ENCODE measurements at regions not wholly inside any gene's neighbourhood (a gene's known extent, or its start where the extent isn't known, plus 50 kb on each side); places are given as distances from the start of the nearest gene placed in this dataset.

GRCh38 chr7:85566095-85566794 is 379.4 kb upstream of the SEMA3D start:
- no peaks in the 10 kb centered on the region for H3K4me1 ChIP-seq (ENCODE audit: insufficient read depth, low read length)
- no peaks in the 10 kb centered on the region for H3K27me3 ChIP-seq (ENCODE audit: insufficient read depth, low read length, poor library complexity)
- no peaks in the 10 kb centered on the region for H3K36me3 ChIP-seq (ENCODE audit: insufficient read depth, low read length)
- H2AFZ ChIP-seq (ENCODE audit: low read depth, low read length), result no peak overlapping the region
- ATAC-seq (ENCODE audit: insufficient read depth, low read depth), result no peak
- no peaks in the 10 kb centered on the region for H3K79me2 ChIP-seq (ENCODE audit: insufficient read depth, low read length)
- no peak overlapping the region for H3K27ac ChIP-seq (ENCODE audit: low read length)
- no peaks in the 10 kb centered on the region for H3K9me3 ChIP-seq (ENCODE audit: insufficient read depth, low read length, severe bottlenecking)
- no peak for DNase-seq
- TF ChIP-seq, protein P1, sequence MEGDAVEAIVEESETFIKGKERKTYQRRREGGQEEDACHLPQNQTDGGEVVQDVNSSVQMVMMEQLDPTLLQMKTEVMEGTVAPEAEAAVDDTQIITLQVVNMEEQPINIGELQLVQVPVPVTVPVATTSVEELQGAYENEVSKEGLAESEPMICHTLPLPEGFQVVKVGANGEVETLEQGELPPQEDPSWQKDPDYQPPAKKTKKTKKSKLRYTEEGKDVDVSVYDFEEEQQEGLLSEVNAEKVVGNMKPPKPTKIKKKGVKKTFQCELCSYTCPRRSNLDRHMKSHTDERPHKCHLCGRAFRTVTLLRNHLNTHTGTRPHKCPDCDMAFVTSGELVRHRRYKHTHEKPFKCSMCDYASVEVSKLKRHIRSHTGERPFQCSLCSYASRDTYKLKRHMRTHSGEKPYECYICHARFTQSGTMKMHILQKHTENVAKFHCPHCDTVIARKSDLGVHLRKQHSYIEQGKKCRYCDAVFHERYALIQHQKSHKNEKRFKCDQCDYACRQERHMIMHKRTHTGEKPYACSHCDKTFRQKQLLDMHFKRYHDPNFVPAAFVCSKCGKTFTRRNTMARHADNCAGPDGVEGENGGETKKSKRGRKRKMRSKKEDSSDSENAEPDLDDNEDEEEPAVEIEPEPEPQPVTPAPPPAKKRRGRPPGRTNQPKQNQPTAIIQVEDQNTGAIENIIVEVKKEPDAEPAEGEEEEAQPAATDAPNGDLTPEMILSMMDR (IDR thresholded peaks at IDR 0.05; ENCODE audit: borderline replicate concordance, extremely low read depth, low read length, poor library complexity, severe bottlenecking), result no peak
- TF ChIP-seq EZH2 (IDR thresholded peaks at IDR 0.05; ENCODE audit: borderline replicate concordance, low read depth, low read length, severe bottlenecking), result no peak
- H4K20me1 ChIP-seq (ENCODE audit: insufficient read depth, low read length), result no peaks in the 10 kb centered on the region
- H3K9ac ChIP-seq (ENCODE audit: low read depth, low read length), result no peak overlapping the region
- H3K4me3 ChIP-seq (ENCODE audit: low read depth in 1 of 2, low read length in 2 of 2), result no peak overlapping the region
- H3K4me2 ChIP-seq (ENCODE audit: insufficient read depth, low read length), result no peak overlapping the region

- no peaks in the 10 kb centered on the region for H3K79me2 ChIP-seq (ENCODE audit: insufficient read depth, low read length)
- no peak overlapping the region for H3K9ac ChIP-seq (ENCODE audit: low read depth, low read length)
- H3K27me3 ChIP-seq (ENCODE audit: insufficient read depth, low read length, poor library complexity), result no peaks in the 10 kb centered on the region
- H3K27ac ChIP-seq (ENCODE audit: low read length), result no peak overlapping the region
- no peak for DNase-seq
- H3K4me1 ChIP-seq (ENCODE audit: insufficient read depth, low read length), result no peaks in the 10 kb centered on the region
- H3K9me3 ChIP-seq (ENCODE audit: insufficient read depth, low read length, severe bottlenecking), result no peaks in the 10 kb centered on the region
- no peak for TF ChIP-seq EZH2 (IDR thresholded peaks at IDR 0.05; ENCODE audit: borderline replicate concordance, low read depth, low read length, severe bottlenecking)
- TF ChIP-seq, protein P1 (IDR thresholded peaks at IDR 0.05; ENCODE audit: borderline replicate concordance, extremely low read depth, low read length, poor library complexity, severe bottlenecking), result no peak
- H3K4me2 ChIP-seq (ENCODE audit: insufficient read depth, low read length), result no peak overlapping the region
- H3K4me3 ChIP-seq (ENCODE audit: low read depth in 1 of 2, low read length in 2 of 2), result no peak overlapping the region
- no peaks in the 10 kb centered on the region for H3K36me3 ChIP-seq (ENCODE audit: insufficient read depth, low read length)
- ATAC-seq (ENCODE audit: insufficient read depth, low read depth), result no peak
- H4K20me1 ChIP-seq (ENCODE audit: insufficient read depth, low read length), result no peaks in the 10 kb centered on the region
- H2AFZ ChIP-seq (ENCODE audit: low read depth, low read length), result no peak overlapping the region
Observed at GRCh38 chr7:85565276-85565675, 378.4 kb upstream of the SEMA3D start.

DNA sequence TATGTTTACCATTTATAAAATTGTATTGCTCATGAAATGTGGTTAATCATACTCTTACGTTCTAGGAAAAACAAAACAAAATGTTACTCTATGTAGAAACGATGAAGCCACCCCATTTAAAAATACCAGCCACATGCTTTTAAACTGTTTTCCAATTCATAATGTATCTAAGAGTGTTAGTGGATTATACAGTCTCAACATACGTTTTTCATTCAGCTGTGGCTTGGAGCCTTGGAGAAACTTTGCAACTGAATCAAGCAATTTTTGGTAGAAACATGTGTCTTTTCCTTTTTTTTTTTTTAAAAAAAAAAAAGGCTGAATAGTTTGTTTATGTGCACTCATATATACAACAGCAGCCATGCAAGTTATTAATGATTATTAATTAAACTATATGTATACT is 378.0 kb upstream of the SEMA3D start:
- Histone ChIP-seq H3K36me3 (ENCODE audit: insufficient read depth, low read length) (no peaks in the 10 kb centered on the region), H3K9me3 (ENCODE audit: insufficient read depth, low read length, severe bottlenecking) (no peaks in the 10 kb centered on the region), H3K27me3 (ENCODE audit: insufficient read depth, low read length, poor library complexity) (no peaks in the 10 kb centered on the region), H2AFZ (ENCODE audit: low read depth, low read length) (no peak overlapping the region), H3K27ac (ENCODE audit: low read length) (no peak overlapping the region), H4K20me1 (ENCODE audit: insufficient read depth, low read length) (no peaks in the 10 kb centered on the region), H3K9ac (ENCODE audit: low read depth, low read length) (no peak overlapping the region), H3K79me2 (ENCODE audit: insufficient read depth, low read length) (no peaks in the 10 kb centered on the region), H3K4me2 (ENCODE audit: insufficient read depth, low read length) (no peak overlapping the region), H3K4me1 (ENCODE audit: insufficient read depth, low read length) (no peaks in the 10 kb centered on the region), H3K4me3 (ENCODE audit: low read depth in 1 of 2, low read length in 2 of 2) (no peak overlapping the region)
- TF ChIP-seq, protein P1 (IDR thresholded peaks at IDR 0.05; ENCODE audit: borderline replicate concordance, extremely low read depth, low read length, poor library complexity, severe bottlenecking), result no peak
- TF ChIP-seq EZH2 (IDR thresholded peaks at IDR 0.05; ENCODE audit: borderline replicate concordance, low read depth, low read length, severe bottlenecking), result no peak
- ATAC-seq (ENCODE audit: insufficient read depth, low read depth) (no peak), DNase-seq (no peak)
